BE2C (cell line): ENCODE measurements at regions not wholly inside any gene's neighbourhood (a gene's known extent, or its start where the extent isn't known, plus 50 kb on each side); places are given as distances from the start of the nearest gene placed in this dataset.

Experiments used
- DNase-seq: peaks from one replicate; pipeline ENCODE4 v3.0.0-alpha.2; 2020
- H3K27me3 ChIP-seq: fragments of 250-450 bp; sonication (Bioruptor Pico); 2 replicates; pipeline ENCODE4 v1.5.1; 2020; ENCODE audit warnings: mild to moderate bottlenecking
- H3K36me3 ChIP-seq: fragments of 250-450 bp; sonication (Bioruptor Pico); 2 replicates; pipeline ENCODE4 v1.5.1; 2020; ENCODE audit warnings: mild to moderate bottlenecking
- H3K4me1 ChIP-seq: fragments of 250-450 bp; sonication (Bioruptor Pico); 2 replicates; pipeline ENCODE4 v1.5.1; 2020
- H3K4me3 ChIP-seq: 2 replicates; pipeline ENCODE4 v1.5.1; 2011; ENCODE audit warnings: low read depth, low read length
- H3K9me3 ChIP-seq: fragments of 250-450 bp; sonication (Bioruptor Pico); 2 replicates; pipeline ENCODE4 v1.5.1; 2020
- TF ChIP-seq, protein P1 (sequence below): IDR thresholded peaks from 2 replicates; pipeline ENCODE4 v1.5.1; 2012; ENCODE audit warnings: mild to moderate bottlenecking, low read depth, low read length

GRCh38 chr1:235002706-235003300, 125.8 kb downstream of the TOMM20 start:
- no peaks in the 10 kb centered on the region for H3K36me3 ChIP-seq
- H3K27me3 ChIP-seq: no peaks in the 10 kb centered on the region
- peaks cover 7% of the 10 kb centered on the region for H3K4me1 ChIP-seq
- TF ChIP-seq, protein P1, sequence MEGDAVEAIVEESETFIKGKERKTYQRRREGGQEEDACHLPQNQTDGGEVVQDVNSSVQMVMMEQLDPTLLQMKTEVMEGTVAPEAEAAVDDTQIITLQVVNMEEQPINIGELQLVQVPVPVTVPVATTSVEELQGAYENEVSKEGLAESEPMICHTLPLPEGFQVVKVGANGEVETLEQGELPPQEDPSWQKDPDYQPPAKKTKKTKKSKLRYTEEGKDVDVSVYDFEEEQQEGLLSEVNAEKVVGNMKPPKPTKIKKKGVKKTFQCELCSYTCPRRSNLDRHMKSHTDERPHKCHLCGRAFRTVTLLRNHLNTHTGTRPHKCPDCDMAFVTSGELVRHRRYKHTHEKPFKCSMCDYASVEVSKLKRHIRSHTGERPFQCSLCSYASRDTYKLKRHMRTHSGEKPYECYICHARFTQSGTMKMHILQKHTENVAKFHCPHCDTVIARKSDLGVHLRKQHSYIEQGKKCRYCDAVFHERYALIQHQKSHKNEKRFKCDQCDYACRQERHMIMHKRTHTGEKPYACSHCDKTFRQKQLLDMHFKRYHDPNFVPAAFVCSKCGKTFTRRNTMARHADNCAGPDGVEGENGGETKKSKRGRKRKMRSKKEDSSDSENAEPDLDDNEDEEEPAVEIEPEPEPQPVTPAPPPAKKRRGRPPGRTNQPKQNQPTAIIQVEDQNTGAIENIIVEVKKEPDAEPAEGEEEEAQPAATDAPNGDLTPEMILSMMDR: no peak
- no peak for DNase-seq
- no peak overlapping the region for H3K4me3 ChIP-seq
- H3K9me3 ChIP-seq: no peaks in the 10 kb centered on the region; the same call in 1 of the 2 replicates

- no peaks in the 10 kb centered on the region for H3K27me3 ChIP-seq
- TF ChIP-seq, protein P1: no peak
These were observed 129.1 kb downstream of the TOMM20 start for GRCh38 chr1:234999513-234999940.

GRCh38 chr1:234997896-234998741, 130.5 kb downstream of the TOMM20 start:
- TF ChIP-seq, protein P1: no peak
- Histone ChIP-seq H3K4me1 (peaks cover 15% of the 10 kb centered on the region), H3K27me3 (no peaks in the 10 kb centered on the region), H3K9me3 (no peaks in the 10 kb centered on the region), H3K4me3 (peak overlapping the region; percentile 23; the same call in 1 of the 2 replicates), H3K36me3 (no peaks in the 10 kb centered on the region)
- DNase-seq: peak; percentile 45

More at GRCh38 chr1:234999513-234999940, 129.1 kb downstream of the TOMM20 start:
- Histone ChIP-seq H3K4me3 (no peak overlapping the region), H3K9me3 (no peaks in the 10 kb centered on the region), H3K4me1 (peaks cover 15% of the 10 kb centered on the region), H3K36me3 (no peaks in the 10 kb centered on the region)
- DNase-seq: no peak

- DNase-seq: peak; percentile 88
- H3K4me1 ChIP-seq: peaks cover 15% of the 10 kb centered on the region
These were observed 131.3 kb downstream of the TOMM20 start for GRCh38 chr1:234997201-234997895.

GRCh38 chr1:234996245-234996757, 132.3 kb downstream of the TOMM20 start:
- H3K9me3 ChIP-seq: no peaks in the 10 kb centered on the region
- H3K27me3 ChIP-seq: no peaks in the 10 kb centered on the region
- peaks cover 15% of the 10 kb centered on the region for H3K4me1 ChIP-seq
- H3K36me3 ChIP-seq: no peaks in the 10 kb centered on the region
- DNase-seq: no peak
- H3K4me3 ChIP-seq: no peak overlapping the region
- TF ChIP-seq, protein P1: no peak

More at GRCh38 chr1:234997201-234997895, 131.3 kb downstream of the TOMM20 start:
- Histone ChIP-seq H3K27me3 (no peaks in the 10 kb centered on the region), H3K4me3 (peak overlapping the region; percentile 23), H3K9me3 (no peaks in the 10 kb centered on the region), H3K36me3 (no peaks in the 10 kb centered on the region)
- TF ChIP-seq, protein P1: no peak
